T-helper 2 cell treated with Interferon-gamma antibody and Interleukin-4, amounts not matched to agents 100 ng/mL and 5 ng/mL, for 36 hours (primary cell): ENCODE measurements at regions not wholly inside any gene's neighbourhood (a gene's known extent, or its start where the extent isn't known, plus 50 kb on each side); places are given as distances from the start of the nearest gene placed in this dataset.
"Not testable (repeated sequence)": the region's sequence is repeated elsewhere in the genome, so short reads cannot be mapped to it uniquely, and the experiment has no call there.

Source experiments
- intact Hi-C: fragments of 100-400 bp; cut with micrococcal nuclease; formaldehyde crosslinking; loops from one replicate; pipeline ENCODE4 v1.15.1; 2023

DNA sequence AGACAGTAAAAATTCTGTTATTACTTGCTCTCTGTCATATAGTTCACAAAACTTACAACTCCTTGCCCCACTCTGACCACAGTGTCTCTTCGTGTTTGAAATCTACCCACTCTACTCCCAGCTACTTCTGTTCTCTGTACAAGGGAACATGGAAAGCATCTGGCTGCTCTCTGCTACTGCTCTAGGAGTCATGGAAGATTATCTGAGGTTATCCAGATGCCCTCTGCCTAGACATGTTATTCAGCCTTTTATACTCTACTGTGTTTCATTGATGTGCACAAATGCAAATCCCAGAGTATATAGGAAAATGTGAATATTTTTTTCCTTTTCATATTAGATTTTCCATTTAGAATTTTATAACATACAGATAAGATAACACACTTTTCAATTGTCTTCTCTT, 1525.6 kb downstream of the MAT2B start:
- intact Hi-C loops: no loop called here

- intact Hi-C loops: no loop called here
Observed at GRCh38 chr5:165031371-165031770, 1526.0 kb downstream of the MAT2B start.

GRCh38 chr5:165035520-165035919, 1530.1 kb downstream of the MAT2B start:
- intact Hi-C loops: no loop called here

DNA sequence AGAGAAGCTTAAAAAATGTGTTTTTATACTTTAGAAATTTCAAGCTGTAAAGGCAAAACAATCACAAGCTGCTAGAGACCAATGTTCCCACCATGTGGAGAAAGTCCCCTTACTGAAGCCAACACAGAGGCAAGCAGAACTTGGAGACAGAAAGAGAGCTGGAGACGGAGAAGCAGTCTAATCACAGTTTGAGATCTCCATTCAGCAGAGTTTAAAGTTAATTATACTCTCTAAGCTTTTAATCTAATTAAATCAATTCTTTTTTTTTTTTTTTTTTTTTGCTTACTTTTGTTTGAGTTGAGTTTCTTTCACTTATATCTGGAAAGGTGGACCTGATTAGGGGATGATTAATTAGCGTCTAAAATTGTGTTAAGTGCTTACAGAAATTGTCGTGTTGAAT, 1534.3 kb downstream of the MAT2B start:
- intact Hi-C loops: no loop called here

GRCh38 chr5:165045941-165046340, 1540.5 kb downstream of the MAT2B start:
- intact Hi-C loops: not testable (repeated sequence)

- intact Hi-C loops: no loop called here
Observed at GRCh38 chr5:165055476-165055875, 1550.1 kb downstream of the MAT2B start.

- intact Hi-C loops: no loop called here
Observed at GRCh38 chr5:165057145-165057544, 1551.7 kb downstream of the MAT2B start.

- intact Hi-C loops: no loop called here
Observed at GRCh38 chr5:165066751-165067385, 1561.4 kb downstream of the MAT2B start.

DNA sequence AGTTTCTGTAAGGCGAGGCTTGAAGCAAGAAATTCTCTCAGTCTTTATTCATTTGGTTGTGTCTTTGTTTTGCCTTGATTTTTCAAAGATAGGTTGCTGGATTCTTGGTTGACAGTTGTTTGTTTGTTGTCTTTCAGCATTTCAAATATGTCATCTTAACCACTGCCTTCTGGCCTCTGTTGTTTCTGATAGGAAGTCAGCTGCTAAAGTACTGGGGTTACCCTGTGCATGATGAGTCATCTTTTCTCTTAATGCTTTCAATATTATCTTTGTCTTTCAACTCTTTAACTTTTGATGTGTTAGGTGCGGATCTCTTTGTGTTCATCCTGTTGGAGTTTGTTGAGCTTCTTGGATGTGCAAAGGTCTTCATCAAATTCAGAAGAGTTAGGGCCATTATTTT, 1571.3 kb downstream of the MAT2B start:
- intact Hi-C loops: no loop called here

DNA sequence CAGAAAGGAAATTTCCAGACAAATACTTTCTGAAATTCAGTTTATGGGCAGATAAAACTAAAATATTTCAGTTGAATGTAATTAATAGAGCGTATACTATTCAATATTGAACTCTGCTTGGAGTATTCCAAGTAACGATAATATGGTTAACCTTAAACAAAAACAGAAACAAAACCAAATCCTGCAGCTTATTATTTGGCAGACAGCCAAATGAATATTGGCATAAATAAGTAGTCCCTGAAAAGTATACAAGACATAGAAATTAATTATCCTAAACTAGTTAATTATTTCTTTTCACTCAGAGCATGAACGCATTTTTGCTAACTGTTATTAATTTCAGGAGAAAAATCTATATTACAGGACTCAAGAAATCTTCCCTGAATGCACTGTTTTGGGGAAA, 1574.0 kb downstream of the MAT2B start:
- intact Hi-C loops: no loop called here

- intact Hi-C loops: no loop called here
Observed at GRCh38 chr5:165083394-165083793, 1578.0 kb downstream of the MAT2B start.

DNA sequence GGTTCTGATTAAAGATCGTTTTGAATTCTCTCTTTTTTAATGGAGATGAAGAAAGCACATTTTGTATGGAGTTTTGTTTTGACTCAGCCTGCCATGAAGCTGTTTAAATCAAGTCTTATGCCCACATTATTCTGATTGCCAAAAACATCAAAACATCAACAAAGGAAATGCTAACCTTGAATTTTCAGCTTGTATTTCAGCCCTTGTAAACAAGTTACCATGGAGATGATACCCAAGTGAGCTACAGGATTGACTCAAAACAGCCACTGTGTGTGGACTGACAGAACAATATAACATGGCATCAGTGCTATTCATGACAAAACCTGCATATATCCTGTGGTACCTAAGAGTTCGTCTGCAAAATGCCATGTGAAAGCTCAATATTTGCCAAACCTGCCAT, 1581.0 kb downstream of the MAT2B start:
- intact Hi-C loops: no loop called here

DNA sequence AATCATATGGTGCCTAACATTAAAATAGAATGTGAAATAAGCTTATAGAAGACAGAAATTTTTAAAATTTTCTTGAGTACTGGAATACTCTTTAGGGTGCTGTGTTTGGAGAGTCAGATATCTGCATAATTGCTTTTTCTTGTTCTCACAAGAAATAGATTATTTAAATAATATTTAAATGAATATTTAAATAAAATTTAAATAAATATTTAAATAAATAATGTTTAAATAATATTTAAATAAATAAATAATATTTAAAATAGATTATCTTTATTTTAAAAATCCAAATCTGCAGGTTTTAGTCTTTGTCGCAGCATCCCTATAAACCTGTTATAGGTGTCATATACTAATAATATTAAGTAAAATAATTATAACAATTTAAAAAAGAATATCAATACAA, 1589.4 kb downstream of the MAT2B start:
- intact Hi-C loops: no loop called here

DNA sequence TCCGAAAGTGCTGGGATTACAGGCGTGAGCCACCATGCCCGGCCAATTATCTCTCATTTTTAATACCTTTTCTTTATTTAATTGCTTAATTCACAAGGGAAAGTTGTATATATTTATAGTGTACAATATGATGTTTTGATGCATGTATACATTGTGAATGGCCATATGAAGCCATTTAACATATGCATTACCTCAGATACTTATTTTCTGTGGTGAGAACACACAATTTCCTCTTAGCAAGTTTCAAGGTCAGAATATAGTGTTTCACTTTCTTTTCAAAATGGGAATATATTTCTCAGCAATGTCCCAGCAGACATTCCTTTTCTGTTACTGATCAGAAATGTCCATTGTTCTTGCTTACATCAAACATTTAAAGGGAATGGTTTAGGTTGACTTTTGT, 1596.3 kb downstream of the MAT2B start:
- intact Hi-C loops: no loop called here

GRCh38 chr5:165104611-165105010, 1599.2 kb downstream of the MAT2B start:
- intact Hi-C loops: no loop called here

DNA sequence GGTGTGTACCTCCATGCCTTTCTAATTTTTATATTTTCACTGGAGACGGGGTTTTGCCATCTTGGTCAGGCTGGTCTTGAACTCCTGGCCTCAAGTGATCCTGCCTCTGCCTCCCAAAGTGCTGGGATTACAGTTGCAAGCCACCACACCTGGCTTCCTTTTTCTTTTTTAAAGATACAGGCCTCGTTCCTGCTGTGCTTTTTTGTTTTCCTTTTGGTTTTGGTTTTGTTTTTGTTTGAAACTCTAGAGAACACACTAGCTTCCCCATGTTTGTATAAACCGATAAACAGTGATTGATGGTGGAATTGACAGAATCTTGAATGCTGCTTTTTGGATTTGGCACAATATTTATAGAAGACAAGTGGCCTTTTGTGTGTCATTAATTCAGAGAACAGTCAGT, 1603.4 kb downstream of the MAT2B start:
- intact Hi-C loops: no loop called here

- intact Hi-C loops: no loop called here
Observed at GRCh38 chr5:165119175-165119574, 1613.8 kb downstream of the MAT2B start.

GRCh38 chr5:165126598-165126997, 1621.2 kb downstream of the MAT2B start:
- intact Hi-C loops: no loop called here

DNA sequence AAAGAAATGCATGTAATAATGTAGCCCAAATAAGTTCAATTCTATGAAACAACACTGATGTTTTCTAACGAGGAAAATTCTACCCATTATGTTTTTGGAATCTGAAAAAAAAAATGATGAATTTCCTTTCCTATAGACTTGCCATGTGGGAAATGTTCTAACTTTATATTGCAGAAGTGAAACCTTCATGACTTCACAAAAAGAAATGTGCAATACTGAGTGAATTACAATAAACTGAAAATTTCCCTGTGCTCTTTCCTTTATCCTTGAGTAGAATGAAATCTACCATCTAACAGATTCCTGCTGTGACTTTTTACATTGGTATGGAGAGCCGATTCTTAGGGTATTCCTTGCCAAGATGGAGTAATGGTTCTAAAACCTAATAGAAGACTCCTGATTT, 1622.5 kb downstream of the MAT2B start:
- intact Hi-C loops: no loop called here

DNA sequence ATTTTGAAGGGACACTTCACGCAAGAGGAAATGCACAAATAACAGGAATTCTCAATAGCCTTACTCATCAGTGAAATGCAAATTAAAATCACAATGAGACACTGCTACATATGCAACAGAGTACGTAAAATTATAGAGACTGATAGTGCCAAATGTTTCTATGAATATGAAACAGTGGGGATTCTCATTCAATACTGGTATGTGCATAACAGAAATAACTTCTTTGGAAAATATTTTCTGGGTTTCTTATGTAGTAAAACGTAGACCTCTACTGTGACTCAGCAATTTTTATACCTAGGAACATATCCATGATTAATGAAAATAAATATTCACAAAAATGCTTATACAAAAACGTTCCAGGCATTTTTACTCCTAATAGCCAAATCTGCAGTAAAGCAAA, 1625.2 kb downstream of the MAT2B start:
- intact Hi-C loops: no loop called here

DNA sequence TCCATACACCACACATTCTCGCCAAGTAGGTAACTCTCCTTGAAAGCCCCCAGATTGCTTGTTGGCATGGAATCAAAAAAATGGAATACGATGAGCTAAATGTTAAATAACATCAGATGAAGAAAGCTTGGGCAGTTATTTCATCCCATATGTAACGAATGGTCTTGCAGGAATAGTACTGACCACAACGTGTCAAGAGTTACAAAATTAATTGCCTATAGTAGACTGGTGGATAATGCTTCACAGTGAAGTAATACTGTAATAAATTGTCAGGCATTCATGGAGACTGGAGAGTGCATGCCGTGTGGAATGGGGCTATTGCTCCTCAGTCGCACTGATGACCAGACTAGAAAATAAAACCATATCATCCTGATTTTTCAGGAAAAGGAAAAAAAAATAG, 1628.7 kb downstream of the MAT2B start:
- intact Hi-C loops: no loop called here

GRCh38 chr5:165135565-165135964, 1630.1 kb downstream of the MAT2B start:
- intact Hi-C loops: no loop called here

DNA sequence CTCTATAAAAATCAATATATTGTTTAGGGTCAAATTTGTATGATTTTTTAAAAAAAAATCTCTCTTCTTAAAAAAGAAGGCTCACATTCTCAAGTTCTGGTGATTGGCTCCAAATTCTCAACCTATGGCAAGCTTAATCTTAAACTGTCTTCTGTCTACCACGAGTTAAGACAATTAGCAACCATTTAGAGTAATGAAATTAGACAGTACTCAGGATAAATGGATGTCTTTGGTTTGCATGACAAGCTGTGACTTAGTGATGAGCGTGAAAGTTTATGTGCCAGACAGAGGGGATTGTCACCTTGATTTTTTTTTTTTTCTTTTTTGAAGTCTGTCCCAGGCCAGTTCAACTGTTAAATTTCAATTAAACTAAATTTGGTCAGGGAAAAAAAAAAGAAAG, 1632.3 kb downstream of the MAT2B start:
- intact Hi-C loops: no loop called here

DNA sequence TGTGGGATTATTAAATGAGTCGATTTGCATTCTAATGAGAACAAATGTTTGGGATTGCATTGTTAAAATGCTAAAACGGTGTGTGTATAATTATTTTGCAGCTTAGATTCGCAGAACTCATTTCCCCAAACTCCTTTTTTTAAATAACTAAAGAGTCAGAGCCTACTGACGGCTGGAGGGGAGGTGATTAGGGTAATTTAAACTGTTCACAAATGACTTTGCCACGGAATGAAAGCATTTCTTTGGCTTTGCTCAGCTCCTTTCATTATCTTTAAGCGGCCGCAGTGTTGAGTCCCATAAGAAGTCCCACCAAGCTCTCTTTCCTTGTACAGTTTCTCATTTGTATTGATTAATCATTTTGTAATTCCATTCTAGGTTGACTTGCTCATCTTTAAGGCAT, 1632.8 kb downstream of the MAT2B start:
- intact Hi-C loops: no loop called here
